Colonic mucosa (tissue), 4 donors: ENCODE measurements at regions not wholly inside any gene's neighbourhood (a gene's known extent, or its start where the extent isn't known, plus 50 kb on each side); places are given as distances from the start of the nearest gene placed in this dataset.

ENCODE experiments used
- DNase-seq: peaks from one replicate; pipeline ENCODE4 v3.0.0-alpha.2; 2020
- H3K27ac ChIP-seq: fragments of 200-600 bp; one replicate; pipeline ENCODE4 v1.8.0; 2021
- H3K27me3 ChIP-seq: fragments of 200-600 bp; one replicate; pipeline ENCODE4 v1.8.0; 2021
- H3K36me3 ChIP-seq: fragments of 200-600 bp; one replicate; pipeline ENCODE4 v1.8.0; 2021
- H3K4me1 ChIP-seq: fragments of 200-600 bp; one replicate; pipeline ENCODE4 v1.8.0; 2021; ENCODE audit warnings: mild to moderate bottlenecking
- H3K4me3 ChIP-seq: fragments of 200-600 bp; one replicate; pipeline ENCODE4 v1.8.0; 2021
- H3K9ac ChIP-seq, 2 donors: one replicate each; pipeline ENCODE4 v1.7.0; 2013; ENCODE audit warnings: control low read depth in 2 of 2, low read depth in 2 of 2, low read length in 2 of 2
- H3K9me3 ChIP-seq: fragments of 200-600 bp; one replicate; pipeline ENCODE4 v1.8.0; 2021
- intact Hi-C: fragments of 100-400 bp; cut with DNase I; formaldehyde crosslinking; loops from one replicate; pipeline ENCODE4 v1.14.1; 2022
- TF ChIP-seq, protein P1 (sequence below): fragments of 200-600 bp; IDR thresholded peaks from one replicate; pipeline ENCODE4 v1.8.0; 2022; ENCODE audit warnings: antibody characterized with exemption, mild to moderate bottlenecking
- donor health status: healthy.
- donor health status: DM: no; HTN: no; CAD: no.
- donor health status: DM: no; HTN: no; CAD: no.

- DNase-seq = no peak
- H3K9ac ChIP-seq = no peak overlapping the region
- no peaks in the 10 kb centered on the region for H3K9me3 ChIP-seq
- H3K4me3 ChIP-seq = no peak overlapping the region
- H3K27ac ChIP-seq = no peak overlapping the region
- intact Hi-C loops = no loop called here
- no peaks in the 10 kb centered on the region for H3K4me1 ChIP-seq
- TF ChIP-seq, protein P1, sequence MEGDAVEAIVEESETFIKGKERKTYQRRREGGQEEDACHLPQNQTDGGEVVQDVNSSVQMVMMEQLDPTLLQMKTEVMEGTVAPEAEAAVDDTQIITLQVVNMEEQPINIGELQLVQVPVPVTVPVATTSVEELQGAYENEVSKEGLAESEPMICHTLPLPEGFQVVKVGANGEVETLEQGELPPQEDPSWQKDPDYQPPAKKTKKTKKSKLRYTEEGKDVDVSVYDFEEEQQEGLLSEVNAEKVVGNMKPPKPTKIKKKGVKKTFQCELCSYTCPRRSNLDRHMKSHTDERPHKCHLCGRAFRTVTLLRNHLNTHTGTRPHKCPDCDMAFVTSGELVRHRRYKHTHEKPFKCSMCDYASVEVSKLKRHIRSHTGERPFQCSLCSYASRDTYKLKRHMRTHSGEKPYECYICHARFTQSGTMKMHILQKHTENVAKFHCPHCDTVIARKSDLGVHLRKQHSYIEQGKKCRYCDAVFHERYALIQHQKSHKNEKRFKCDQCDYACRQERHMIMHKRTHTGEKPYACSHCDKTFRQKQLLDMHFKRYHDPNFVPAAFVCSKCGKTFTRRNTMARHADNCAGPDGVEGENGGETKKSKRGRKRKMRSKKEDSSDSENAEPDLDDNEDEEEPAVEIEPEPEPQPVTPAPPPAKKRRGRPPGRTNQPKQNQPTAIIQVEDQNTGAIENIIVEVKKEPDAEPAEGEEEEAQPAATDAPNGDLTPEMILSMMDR = no peak
- H3K27me3 ChIP-seq = no peaks in the 10 kb centered on the region
- H3K36me3 ChIP-seq = no peaks in the 10 kb centered on the region
Observed at GRCh38 chr16:60331168-60331567, 1597.1 kb upstream of the GOT2 start.

- intact Hi-C loops = no loop called here
- Histone ChIP-seq H3K9me3 (no peaks in the 10 kb centered on the region), H3K36me3 (no peaks in the 10 kb centered on the region), H3K27ac (no peak overlapping the region), H3K9ac (no peak overlapping the region), H3K4me1 (no peaks in the 10 kb centered on the region), H3K4me3 (no peak overlapping the region), H3K27me3 (no peaks in the 10 kb centered on the region)
- no peak for DNase-seq
- TF ChIP-seq, protein P1 = no peak
Observed at GRCh38 chr16:60329108-60329507, 1595.0 kb upstream of the GOT2 start.

DNA sequence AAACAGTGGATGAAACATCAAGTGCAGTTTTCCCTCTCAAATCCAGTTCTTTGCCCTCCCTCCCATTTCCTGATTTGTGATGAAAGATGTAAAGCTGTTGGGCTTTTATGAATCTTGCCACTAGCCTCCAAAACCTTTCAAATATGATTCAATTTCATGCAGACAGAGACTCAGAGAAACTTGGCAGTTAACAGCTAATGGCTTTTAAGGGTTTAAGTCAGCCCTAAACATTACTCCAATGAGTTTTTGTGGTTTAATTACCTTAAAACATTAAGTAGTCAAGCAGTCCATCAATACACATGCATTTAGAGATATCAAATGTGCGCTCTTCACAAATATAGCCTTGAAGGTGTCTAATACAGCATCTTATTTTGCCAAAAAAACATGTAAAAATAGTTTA, 1594.0 kb upstream of the GOT2 start:
- H3K4me1 ChIP-seq = no peaks in the 10 kb centered on the region
- no peaks in the 10 kb centered on the region for H3K27me3 ChIP-seq
- H3K4me3 ChIP-seq = no peak overlapping the region
- no peak overlapping the region for H3K9ac ChIP-seq
- intact Hi-C loops = no loop called here
- TF ChIP-seq, protein P1 = no peak
- DNase-seq = no peak
- H3K27ac ChIP-seq = no peak overlapping the region
- no peaks in the 10 kb centered on the region for H3K9me3 ChIP-seq
- H3K36me3 ChIP-seq = no peaks in the 10 kb centered on the region

DNA sequence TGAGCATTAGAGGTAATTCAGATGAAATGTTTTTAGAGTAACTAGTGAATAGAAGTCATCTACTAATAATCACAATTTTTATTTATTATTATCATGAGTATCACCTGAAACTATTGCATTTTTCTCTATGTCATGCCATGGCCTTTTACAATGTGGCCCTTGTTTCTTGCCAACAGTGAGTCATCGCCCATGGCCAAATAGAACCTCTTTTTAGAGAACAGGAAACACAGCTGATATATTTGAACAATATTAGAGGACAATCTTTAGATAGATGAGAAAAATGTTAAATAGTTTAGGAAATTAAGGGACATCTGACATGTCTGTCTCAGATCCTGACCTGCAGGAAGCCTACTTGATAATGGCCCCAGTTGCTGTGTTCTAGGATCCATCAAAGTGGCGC, 1584.4 kb upstream of the GOT2 start:
- Histone ChIP-seq H3K4me1 (no peaks in the 10 kb centered on the region), H3K9me3 (no peaks in the 10 kb centered on the region), H3K27me3 (no peaks in the 10 kb centered on the region), H3K27ac (no peak overlapping the region), H3K36me3 (no peaks in the 10 kb centered on the region), H3K9ac (no peak overlapping the region), H3K4me3 (no peak overlapping the region)
- intact Hi-C loops = no loop called here
- no peak for DNase-seq
- TF ChIP-seq, protein P1 = no peak

DNA sequence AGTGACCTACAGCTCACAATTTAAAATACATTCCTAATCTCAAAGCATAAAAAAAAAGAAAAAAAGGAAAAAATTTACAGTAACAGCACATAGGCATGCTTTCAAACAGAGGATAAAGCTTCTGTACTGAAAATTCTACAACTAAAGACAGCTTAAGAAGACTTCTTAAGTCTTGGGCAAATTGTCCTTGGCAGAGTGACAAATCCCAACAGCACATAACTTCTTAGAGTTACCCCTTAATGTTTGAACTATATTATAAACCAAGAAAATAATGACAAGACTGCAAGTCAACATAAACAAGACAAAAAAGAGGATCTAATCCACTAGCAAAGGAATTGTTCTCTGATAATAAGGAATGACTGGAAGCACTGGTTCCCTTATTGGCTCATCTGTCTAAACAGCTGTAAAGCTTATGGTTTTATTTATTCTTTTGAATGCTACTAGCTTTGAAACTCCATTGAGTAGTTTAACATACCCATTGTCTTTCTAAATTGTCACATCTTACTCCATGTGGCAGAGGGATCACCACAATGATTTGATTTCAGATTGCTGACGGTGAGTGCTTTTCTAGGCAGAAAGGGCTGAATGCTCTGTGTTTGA, 1576.8 kb upstream of the GOT2 start:
- no peak for DNase-seq
- Histone ChIP-seq H3K4me3 (no peak overlapping the region), H3K9me3 (no peaks in the 10 kb centered on the region), H3K9ac (no peak overlapping the region), H3K27ac (no peak overlapping the region), H3K27me3 (no peaks in the 10 kb centered on the region), H3K4me1 (no peaks in the 10 kb centered on the region), H3K36me3 (no peaks in the 10 kb centered on the region)
- TF ChIP-seq, protein P1 = no peak
- intact Hi-C loops = no loop called here
